Kasumi-1 (cell line): ENCODE measurements at regions not wholly inside any gene's neighbourhood (a gene's known extent, or its start where the extent isn't known, plus 50 kb on each side); places are given as distances from the start of the nearest gene placed in this dataset.

Experiments used
- DNase-seq, 2 experiments: peaks; one replicate each; lab custom pipeline; 2025; lab: John Stamatoyannopoulos, UW

GRCh38 chr14:85788470-85789233, 258.7 kb downstream of the FLRT2 start:
- DNase-seq, result no peak

GRCh38 chr14:85766295-85766694, 236.4 kb downstream of the FLRT2 start:
- DNase-seq, result no peak

- DNase-seq, result no peak
Observed at GRCh38 chr14:85764822-85765221, 234.9 kb downstream of the FLRT2 start.

GRCh38 chr14:85762526-85762925, 232.6 kb downstream of the FLRT2 start:
- DNase-seq, result no peak

- DNase-seq, result no peak
Observed at GRCh38 chr14:85752175-85752574, 222.2 kb downstream of the FLRT2 start.

GRCh38 chr14:85744573-85744972, 214.6 kb downstream of the FLRT2 start:
- DNase-seq, result no peak

GRCh38 chr14:85732031-85732430, 202.1 kb downstream of the FLRT2 start:
- no peak for DNase-seq

- no peak for DNase-seq
Observed at GRCh38 chr14:85731186-85731585, 201.2 kb downstream of the FLRT2 start.

- no peak for DNase-seq
Observed at GRCh38 chr14:85728476-85729065, 198.6 kb downstream of the FLRT2 start.

GRCh38 chr14:85714069-85714468, 184.1 kb downstream of the FLRT2 start:
- no peak for DNase-seq

- DNase-seq, result no peak
Observed at GRCh38 chr14:85711620-85712019, 181.7 kb downstream of the FLRT2 start.
